Cardiac fibroblast (primary cell): ENCODE measurements at regions not wholly inside any gene's neighbourhood (a gene's known extent, or its start where the extent isn't known, plus 50 kb on each side); places are given as distances from the start of the nearest gene placed in this dataset.

ENCODE experiments used
- DNase-seq, 2 donors: peaks; one replicate each; pipeline versions ENCODE4 v3.0.0 to v3.0.0-alpha.2; 2010; ENCODE audit warnings: low read depth in 2 of 2
- H3K4me3 ChIP-seq, 2 donors: replicated peaks in 1 of 2; 1 replicate in 1 of 2; 2 replicates in 1 of 2; pipeline ENCODE4 v1.5.1; 2011; ENCODE audit warnings: low read depth in 2 of 2, low read length in 2 of 2, mild to moderate bottlenecking in 2 of 2, moderate library complexity in 1 of 2
- CTCF ChIP-seq: IDR thresholded peaks from one replicate; pipeline ENCODE4 v1.5.1; 2011; ENCODE audit warnings: low read depth, mild to moderate bottlenecking, low read length, inconsistent platforms

GRCh38 chr5:171661143-171661542, 124.5 kb upstream of the SMIM23 start:
- TF ChIP-seq CTCF: no peak
- no peak for DNase-seq
- no peak overlapping the region for H3K4me3 ChIP-seq

GRCh38 chr5:171663311-171664085, 122.1 kb upstream of the SMIM23 start:
- no peak for TF ChIP-seq CTCF
- no peak for DNase-seq
- H3K4me3 ChIP-seq: no peak overlapping the region

GRCh38 chr5:171664489-171664888, 121.1 kb upstream of the SMIM23 start:
- H3K4me3 ChIP-seq: no peak overlapping the region
- TF ChIP-seq CTCF: no peak

GRCh38 chr5:171666815-171667214, 118.8 kb upstream of the SMIM23 start:
- no peak for DNase-seq
- no peak for TF ChIP-seq CTCF
- H3K4me3 ChIP-seq: no peak overlapping the region

More at GRCh38 chr5:171664489-171664888, 121.1 kb upstream of the SMIM23 start:
- no peak for DNase-seq

GRCh38 chr5:171667341-171668096, 118.1 kb upstream of the SMIM23 start:
- peak; percentile 79 to 85 for DNase-seq
- no peak overlapping the region for H3K4me3 ChIP-seq
- no peak for TF ChIP-seq CTCF

- no peak for TF ChIP-seq CTCF
- DNase-seq: no peak
- no peak overlapping the region for H3K4me3 ChIP-seq
Observed at GRCh38 chr5:171668097-171668412, 117.6 kb upstream of the SMIM23 start.

- DNase-seq: no peak
- TF ChIP-seq CTCF: no peak
- no peak overlapping the region for H3K4me3 ChIP-seq
Observed at GRCh38 chr5:171669571-171669970, 116.0 kb upstream of the SMIM23 start.
